ENCODE measurements at regions not wholly inside any gene's neighbourhood (a gene's known extent, or its start where the extent isn't known, plus 50 kb on each side); places are given as distances from the start of the nearest gene placed in this dataset.

- DNase-seq: no peak
These were observed 142.0 kb downstream of the PTPN20 start for GRCh38 chr10:47053081-47053798.

- no peak for DNase-seq
These were observed 143.7 kb downstream of the PTPN20 start for GRCh38 chr10:47054974-47055373.

DNA sequence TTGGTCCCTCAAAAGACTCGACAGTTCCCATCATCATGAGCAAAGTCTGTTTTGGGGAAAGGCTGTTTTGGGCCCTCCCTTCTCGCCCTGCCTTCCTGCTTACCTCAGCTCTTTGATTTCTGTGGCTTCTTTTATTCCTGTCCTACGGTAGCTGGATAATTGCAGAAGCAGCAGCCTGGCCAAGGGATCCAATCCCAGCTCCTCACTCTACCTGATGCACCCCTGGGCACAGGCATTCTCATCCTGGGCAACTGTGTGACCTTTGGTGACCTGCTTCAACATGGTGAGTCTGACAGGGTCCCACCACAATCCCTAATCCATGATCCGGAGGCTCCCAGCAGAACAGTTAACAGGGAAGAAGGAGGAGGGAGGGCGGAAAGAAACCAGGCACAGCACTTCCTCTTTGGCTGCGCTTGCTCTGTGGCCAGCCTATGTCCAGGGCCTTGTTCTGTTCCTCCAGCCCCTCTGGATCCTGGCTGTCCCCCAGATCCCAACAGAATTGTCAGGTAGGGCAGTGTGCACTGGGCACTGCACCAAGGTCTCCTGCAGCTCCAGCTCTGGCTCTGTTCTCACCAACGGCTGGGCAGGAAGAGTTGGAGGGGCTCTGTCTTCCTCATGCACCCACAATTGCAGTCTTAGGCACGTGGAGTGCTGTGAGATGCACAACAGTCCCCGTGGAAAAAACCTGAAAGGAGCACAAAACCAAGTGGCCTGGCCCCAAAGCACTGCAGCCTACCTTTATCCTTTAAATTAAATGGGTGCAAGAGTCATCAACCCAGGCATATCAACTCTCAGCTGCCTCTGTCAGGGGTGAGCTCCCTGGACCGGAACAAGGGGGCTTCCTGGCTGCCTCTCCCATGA is 144.4 kb downstream of the PTPN20 start:
- no peak for DNase-seq

DNA sequence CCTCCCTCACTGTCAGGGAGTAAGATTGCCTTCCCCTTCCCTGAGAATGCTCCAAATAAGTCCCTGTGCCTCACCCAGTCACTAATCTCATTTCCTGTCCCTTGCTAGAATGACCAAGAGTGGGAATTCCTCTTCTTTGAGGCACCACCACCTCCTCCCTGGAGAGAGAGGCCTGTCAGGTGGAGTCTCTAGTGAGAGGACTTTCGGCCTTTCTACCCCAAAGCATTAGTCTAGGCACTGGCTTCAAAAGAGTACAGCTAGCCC is 145.0 kb downstream of the PTPN20 start:
- DNase-seq: no peak

GRCh38 chr10:47057471-47057870 is 146.2 kb downstream of the PTPN20 start:
- DNase-seq: no peak

DNA sequence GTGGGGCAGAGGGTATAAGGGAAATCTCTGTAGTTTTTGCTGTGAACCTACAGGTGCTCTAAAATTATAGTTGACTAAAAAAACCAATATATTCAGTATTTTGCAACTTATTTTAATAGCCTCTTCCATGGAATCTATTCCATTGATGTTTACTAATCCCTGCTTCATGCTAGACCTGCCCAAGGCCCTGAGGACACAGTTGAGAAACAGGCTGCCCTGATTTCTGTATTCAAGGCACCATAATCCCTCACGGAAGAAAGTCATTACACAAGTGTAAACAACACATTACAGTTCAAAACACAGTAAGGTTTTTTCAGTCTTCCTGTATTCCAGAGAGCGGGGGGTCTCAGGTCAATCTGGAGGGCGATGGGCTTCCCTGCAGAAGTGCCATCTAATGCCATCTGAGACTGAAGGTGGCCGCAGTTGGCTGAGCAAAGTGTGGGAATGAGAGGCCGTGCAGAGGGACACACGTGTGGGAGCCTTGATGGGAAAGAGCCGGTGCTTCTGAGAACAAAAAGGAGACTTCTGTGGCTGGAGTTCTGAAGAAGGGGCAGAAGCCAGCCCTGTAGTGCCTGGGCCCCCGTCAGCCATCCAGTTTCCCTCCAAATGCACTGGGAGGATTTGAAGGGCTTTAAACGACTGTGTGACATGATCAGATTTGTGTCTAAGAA is 146.9 kb downstream of the PTPN20 start:
- no peak for DNase-seq

- no peak for DNase-seq
These were observed 147.7 kb downstream of the PTPN20 start for GRCh38 chr10:47058961-47059391.

DNA sequence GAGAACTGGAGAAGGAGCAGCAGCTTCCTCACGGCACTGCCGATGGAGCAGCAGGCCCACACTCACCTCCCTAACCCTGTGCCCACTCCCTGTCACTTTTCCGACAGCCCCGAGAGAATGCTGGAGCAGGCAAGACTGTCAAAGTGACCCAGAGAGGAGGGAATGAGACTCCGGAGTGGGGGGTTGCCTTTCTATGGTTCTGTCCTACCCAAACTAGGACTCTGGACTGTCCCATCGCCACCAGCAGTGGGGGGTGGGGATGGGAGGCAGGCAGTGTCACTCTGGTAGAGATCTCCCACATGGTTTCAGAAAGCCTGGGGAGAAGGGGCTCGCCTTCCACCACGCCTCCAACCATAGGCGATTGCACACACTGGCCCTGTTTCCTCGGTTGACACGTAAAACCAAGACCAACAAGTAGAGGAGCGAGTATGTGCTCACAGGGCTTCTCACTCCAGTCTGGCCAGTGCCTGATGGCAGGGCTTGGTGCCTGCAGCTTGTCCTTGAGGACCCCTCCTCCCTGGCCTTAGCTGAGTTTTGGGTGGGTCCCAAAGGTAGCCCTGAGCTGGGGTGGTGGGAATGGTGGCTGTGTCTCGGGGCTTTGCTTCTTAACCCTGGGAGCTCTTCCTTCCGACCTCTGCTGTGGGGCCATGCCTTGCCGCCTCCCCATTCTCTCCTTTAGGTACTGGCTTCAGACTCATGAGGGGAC is 148.5 kb downstream of the PTPN20 start:
- DNase-seq: no peak

DNA sequence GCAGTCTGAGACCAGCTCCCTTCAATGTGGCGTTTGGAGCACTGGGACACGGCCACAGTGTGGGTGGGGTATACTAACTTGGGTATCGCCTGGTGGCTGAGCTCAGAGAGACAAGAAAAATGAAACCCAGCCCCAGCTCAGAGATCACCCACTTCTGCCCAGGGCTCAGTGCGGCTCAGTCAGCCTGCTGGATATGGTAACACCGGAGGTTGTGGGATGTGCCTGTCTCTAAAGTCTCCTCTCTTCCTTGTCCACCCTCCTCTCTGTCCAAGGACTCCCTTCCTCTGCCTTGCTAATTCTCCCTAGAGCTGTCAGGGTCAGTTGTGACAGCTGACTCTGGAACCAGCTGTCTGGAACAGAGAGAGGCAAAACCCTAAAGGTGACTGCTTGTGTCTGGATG is 149.1 kb downstream of the PTPN20 start:
- no peak for DNase-seq

DNA sequence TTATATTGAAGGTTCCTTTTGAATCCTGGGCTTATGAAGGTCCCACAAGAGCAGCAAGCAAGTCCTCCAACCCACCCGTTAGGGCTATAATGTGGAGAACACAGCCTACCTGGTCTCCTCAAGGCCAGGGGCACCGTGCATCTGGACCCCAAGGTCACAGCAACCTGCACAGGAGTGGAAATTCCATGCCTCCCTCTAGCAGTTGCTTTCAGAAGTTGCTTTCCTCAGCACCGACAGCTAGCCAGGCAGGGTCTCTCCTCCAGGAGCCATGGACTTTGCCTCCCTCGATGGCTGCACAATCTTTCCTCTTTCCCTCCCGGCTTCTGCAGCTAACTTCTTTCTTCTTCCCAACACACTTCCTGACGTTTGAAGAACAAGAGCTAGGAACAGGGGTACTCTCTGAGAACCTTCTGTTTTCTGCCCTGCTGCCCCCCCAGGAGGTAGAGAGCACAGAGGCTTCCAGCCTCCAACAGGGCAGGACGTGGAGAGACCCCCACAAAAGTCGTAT is 149.8 kb downstream of the PTPN20 start:
- no peak for DNase-seq

DNA sequence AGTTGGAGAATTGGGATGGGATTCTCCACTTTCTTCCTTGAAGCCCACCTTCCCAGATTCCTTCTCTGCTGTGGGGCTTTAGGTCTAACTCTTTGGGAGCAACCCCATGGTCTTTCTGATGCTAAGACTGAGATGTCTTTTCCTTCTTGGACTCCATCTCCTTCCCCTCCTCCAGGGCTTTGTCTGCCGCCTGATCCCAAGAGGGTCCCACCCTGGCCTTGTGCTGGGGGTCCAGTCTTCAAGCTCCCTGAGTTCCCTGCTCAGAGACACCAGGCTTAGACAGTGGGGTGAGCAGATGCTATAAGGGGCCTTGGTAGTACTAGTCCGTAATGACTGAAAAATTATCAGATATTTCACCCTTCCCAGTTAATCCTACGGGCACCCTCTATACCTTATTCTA is 150.5 kb downstream of the PTPN20 start:
- no peak for DNase-seq

DNA sequence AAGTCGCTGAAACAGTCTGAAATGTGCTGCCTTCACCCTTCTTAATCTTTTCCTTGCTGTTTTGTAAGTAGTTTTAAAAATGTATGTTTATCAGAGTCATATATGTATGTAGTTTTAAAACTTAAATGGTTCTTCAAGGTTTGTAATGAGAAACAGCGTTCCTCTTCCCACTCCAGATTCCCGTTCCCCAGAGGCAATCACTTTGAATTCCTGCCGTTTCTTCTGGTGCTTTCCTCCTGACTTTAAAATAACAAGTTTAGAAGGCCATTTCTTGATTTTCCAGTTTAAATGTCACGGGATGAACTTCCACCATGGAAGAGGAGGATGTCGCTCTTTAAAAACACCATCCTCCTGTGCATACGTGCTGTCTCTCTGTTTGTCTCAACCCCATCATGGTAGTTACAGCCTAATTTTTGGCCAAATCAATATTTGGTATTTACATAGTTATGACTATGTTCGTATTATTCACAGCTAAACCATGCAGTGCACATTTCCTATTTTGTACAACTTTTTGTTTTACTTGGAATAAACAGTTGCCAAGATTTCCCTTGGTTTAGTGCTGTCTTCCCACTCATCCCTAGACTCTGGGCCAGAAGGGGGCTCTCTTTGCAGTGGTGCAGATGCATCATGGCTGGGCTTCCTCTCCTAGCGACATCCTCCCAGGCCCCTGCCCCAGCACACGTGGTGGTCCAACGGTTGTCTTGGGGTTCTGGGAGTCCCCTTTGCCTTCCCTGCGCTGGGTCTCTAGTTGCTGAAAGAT is 151.4 kb downstream of the PTPN20 start:
- DNase-seq: no peak

GRCh38 chr10:47063858-47064257 is 152.6 kb downstream of the PTPN20 start:
- no peak for DNase-seq

DNA sequence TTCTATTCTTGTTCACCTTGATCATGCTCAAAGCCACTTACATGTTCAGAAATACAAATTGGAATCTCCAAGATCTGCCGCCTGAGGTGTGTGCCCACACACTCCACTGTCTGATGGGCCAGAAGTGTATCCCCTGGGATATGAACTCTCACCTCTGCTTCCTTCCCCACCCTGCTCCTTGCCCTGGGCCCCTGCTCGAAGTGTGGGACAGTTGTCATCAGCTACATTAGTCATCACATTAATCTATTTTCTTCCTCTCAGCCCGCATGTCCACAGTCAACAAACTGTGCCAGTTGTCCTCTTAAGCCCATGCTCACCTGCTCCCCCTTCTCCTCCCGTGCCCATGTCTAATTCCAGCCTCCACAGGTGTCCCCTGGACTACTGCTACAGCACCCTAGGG is 154.7 kb downstream of the PTPN20 start:
- no peak for DNase-seq

GRCh38 chr10:47067949-47068940 is 157.0 kb downstream of the PTPN20 start:
- DNase-seq: no peak

GRCh38 chr10:47070541-47070940 is 159.3 kb downstream of the PTPN20 start:
- DNase-seq: no peak

DNA sequence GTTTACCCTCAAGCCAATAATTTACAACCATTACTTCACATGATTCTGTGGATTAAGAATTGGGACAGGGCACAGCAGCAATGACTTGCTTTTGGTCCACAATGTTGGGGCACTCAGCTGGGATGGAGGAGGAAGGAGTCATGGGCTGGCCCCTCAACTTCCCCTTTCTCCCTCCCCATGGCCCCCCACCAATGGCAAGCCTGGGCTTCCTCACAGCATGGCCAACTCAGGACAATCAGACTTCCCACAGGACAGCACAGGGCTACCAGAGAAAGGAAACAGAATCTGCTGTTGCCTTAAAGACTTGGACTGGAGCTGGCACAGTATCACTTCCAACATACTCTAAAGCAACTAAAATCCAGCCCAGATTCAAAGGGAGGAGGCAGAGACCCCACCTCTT is 160.7 kb downstream of the PTPN20 start:
- DNase-seq: no peak

DNA sequence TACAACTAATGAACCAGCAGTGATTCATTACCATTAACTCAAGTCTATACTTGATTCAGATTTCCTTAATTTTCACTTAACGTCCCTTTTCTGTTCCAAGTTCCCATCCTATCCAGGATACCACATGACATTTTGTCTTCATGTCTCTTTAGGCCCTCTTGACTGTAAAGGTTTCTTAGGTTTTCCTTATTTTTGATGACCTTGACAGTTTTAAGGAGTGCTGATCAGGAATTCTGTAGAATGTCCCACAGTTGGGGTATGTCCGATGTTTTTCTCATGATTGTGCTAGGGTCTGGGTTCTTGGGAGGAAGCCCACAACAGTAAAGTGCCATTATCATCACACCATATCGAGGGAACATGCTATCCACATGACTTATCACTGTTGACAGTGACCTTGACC is 162.7 kb downstream of the PTPN20 start:
- DNase-seq: no peak

GRCh38 chr10:47076949-47077361 is 165.7 kb downstream of the PTPN20 start:
- DNase-seq: no peak

- DNase-seq: no peak
These were observed 166.2 kb downstream of the PTPN20 start for GRCh38 chr10:47077386-47077785.

DNA sequence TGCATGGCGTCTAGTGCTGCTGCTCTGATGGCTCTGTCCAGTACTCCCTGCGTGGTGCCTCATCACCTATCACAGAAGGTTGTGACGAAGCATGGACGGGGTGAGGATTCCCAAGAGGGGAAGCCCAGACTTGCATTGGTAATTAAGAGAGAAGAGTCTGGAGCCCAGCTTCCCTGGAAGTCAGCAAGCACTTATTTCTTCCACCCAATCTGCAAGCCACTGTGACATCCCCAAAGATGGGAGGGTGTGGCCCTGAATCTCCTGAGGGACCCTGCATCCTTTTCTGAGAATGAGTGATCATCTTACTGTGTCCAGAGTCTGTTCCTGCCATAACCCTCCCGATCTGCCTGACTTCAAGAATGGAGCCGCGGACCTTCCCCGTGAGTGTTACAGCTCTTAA is 166.7 kb downstream of the PTPN20 start:
- no peak for DNase-seq

Measured in NCI-H1417 treated with DMSO at 0.1 percent for 48 hours (cell line).